Left lung (tissue), 4 donors: ENCODE measurements at regions not wholly inside any gene's neighbourhood (a gene's known extent, or its start where the extent isn't known, plus 50 kb on each side); places are given as distances from the start of the nearest gene placed in this dataset.

Source experiments
- ATAC-seq: fragments of 200-7000 bp; cut with Tn5 transposase; one replicate; pipeline ENCODE4 v1.9.1; 2020; ENCODE audit warnings: moderate library complexity
- DNase-seq, 4 donors: peaks; one replicate each; pipeline ENCODE4 v3.0.0-alpha.2; 2013 to 2020
- H3K27ac ChIP-seq, 2 donors: fragments of 200-600 bp; sonication (generic) in 1 of 2; one replicate each; pipeline versions ENCODE4 v1.5.0 to v1.8.0; 2020 to 2021
- H3K27me3 ChIP-seq, 2 donors: fragments of 200-600 bp; sonication (generic) in 1 of 2; one replicate each; pipeline versions ENCODE4 v1.5.0 to v1.8.0; 2020 to 2021
- H3K36me3 ChIP-seq, 2 donors: fragments of 200-600 bp; sonication (generic) in 1 of 2; one replicate each; pipeline versions ENCODE4 v1.5.0 to v1.8.0; 2020 to 2021
- H3K4me1 ChIP-seq, 2 donors: fragments of 200-600 bp; one replicate each; pipeline ENCODE4 v1.8.0; 2021
- H3K4me3 ChIP-seq, 2 donors: fragments of 200-600 bp; sonication (generic) in 1 of 2; one replicate each; pipeline versions ENCODE4 v1.5.0 to v1.8.0; 2020 to 2021; ENCODE audit warnings: mild to moderate bottlenecking in 1 of 2
- H3K9me3 ChIP-seq, 2 donors: fragments of 200-600 bp; sonication (generic) in 1 of 2; one replicate each; pipeline versions ENCODE4 v1.5.0 to v1.8.0; 2020 to 2021
- intact Hi-C, 2 donors: fragments of 100-400 bp; cut with DNase I; formaldehyde crosslinking; loops; one replicate each; pipeline versions ENCODE4 v1.11.2 to v1.14.2; 2022
- TF ChIP-seq, protein P1 (sequence below), 2 donors: fragments of 200-600 bp; sonication (generic) in 1 of 2; IDR thresholded peaks; one replicate each; pipeline versions ENCODE4 v1.5.0 to v1.8.0; 2021; ENCODE audit warnings: antibody characterized with exemption in 2 of 2
- donor health status: DM: no; HTN: yes; CAD: no.
- donor health status: DM: no; HTN: no; CAD: no.

DNA sequence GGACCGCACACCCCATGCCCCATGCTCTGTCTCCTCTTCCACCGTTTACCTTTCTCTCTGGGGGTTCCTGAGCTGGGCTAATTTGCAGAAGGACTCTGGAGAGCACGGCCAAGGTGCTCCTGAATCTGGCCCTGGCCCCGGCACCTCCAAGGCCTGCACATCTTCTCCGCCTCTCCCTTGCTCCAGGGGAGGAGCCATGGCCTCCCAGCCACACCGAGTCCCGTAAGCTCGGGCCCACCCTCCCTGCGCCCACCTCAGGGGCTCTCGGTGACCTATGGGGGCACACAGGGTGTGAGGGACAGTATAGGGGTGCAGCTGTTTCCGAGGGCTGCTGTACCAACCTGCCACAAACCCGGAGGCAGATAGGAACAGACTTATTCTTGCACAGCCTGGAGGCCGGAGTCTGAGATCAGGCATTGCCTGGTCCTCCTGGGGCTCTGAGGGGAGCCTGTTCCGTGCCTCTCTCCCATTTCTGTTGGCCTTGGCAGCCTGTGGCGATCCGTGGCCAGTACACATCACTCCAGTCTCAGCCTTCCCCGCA is 127.3 kb upstream of the GPC1 start:
- TF ChIP-seq, protein P1, sequence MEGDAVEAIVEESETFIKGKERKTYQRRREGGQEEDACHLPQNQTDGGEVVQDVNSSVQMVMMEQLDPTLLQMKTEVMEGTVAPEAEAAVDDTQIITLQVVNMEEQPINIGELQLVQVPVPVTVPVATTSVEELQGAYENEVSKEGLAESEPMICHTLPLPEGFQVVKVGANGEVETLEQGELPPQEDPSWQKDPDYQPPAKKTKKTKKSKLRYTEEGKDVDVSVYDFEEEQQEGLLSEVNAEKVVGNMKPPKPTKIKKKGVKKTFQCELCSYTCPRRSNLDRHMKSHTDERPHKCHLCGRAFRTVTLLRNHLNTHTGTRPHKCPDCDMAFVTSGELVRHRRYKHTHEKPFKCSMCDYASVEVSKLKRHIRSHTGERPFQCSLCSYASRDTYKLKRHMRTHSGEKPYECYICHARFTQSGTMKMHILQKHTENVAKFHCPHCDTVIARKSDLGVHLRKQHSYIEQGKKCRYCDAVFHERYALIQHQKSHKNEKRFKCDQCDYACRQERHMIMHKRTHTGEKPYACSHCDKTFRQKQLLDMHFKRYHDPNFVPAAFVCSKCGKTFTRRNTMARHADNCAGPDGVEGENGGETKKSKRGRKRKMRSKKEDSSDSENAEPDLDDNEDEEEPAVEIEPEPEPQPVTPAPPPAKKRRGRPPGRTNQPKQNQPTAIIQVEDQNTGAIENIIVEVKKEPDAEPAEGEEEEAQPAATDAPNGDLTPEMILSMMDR (IDR thresholded peaks at IDR 0.05): no peak
- no peak overlapping the region for H3K4me3 ChIP-seq
- ATAC-seq (no peak), DNase-seq (peak in 1 of 4 donors; percentile 72)
- no peaks in the 10 kb centered on the region for H3K4me1 ChIP-seq
- H3K36me3 ChIP-seq: no peaks in the 10 kb centered on the region
- peaks cover 0 to 9% of the 10 kb centered on the region in 2 donors for H3K27me3 ChIP-seq
- H3K9me3 ChIP-seq: no peaks in the 10 kb centered on the region
- H3K27ac ChIP-seq: no peak overlapping the region
- intact Hi-C loops: no loop called here

DNA sequence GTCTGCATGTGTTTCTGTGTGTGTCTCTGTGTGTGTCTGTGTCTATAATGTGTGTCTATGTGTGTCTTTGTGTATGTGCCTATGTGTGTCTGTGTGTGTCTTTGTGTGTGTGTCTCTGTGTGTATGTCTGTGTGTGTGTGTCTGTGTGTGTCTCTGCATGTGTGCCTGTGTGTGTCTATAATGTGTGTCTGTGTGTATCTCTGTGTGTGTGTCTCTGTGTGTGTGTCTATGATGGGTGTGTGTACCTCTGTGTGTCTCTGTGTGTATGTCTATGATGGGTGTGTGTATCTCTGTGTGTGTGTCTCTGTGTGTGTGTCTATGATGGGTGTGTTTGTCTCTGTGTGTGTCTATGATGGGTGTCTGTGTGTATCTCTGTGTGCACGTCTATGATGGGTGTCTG is 126.2 kb upstream of the GPC1 start:
- no peak overlapping the region for H3K4me3 ChIP-seq
- H3K36me3 ChIP-seq: no peaks in the 10 kb centered on the region
- intact Hi-C loops: no loop called here
- no peaks in the 10 kb centered on the region for H3K4me1 ChIP-seq
- TF ChIP-seq, protein P1 (IDR thresholded peaks at IDR 0.05): no peak
- ATAC-seq (no peak), DNase-seq (no peak)
- peaks cover 0 to 19% of the 10 kb centered on the region in 2 donors for H3K27me3 ChIP-seq
- no peak overlapping the region for H3K27ac ChIP-seq
- H3K9me3 ChIP-seq: no peaks in the 10 kb centered on the region

DNA sequence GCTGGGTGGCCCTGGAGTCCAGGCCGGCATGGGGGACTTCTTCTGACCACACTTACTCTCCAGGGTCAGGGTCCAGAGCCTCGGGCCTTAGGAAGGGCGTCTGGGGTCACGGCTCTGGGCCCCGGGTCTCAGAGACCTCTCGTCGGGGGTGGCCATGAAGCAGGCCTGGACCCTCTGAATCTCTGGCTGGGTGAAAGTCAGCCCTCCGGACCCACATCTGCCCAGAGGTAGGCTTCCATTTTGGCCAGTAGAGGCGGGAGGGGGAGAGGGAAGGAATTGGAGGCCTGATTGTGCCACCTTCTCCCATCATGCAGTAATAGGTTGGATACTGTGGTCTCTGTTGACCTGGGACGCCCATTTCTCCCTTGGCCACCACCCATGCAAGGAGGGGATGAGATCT is 125.3 kb upstream of the GPC1 start:
- ATAC-seq (no peak), DNase-seq (peak in 1 of 4 donors; percentile 45)
- intact Hi-C loops: no loop called here
- Histone ChIP-seq H3K4me1 (no peaks in the 10 kb centered on the region), H3K9me3 (no peaks in the 10 kb centered on the region), H3K27me3 (peaks cover 0 to 17% of the 10 kb centered on the region in 2 donors), H3K27ac (no peak overlapping the region), H3K36me3 (no peaks in the 10 kb centered on the region), H3K4me3 (no peak overlapping the region)
- TF ChIP-seq, protein P1 (IDR thresholded peaks at IDR 0.05): no peak

DNA sequence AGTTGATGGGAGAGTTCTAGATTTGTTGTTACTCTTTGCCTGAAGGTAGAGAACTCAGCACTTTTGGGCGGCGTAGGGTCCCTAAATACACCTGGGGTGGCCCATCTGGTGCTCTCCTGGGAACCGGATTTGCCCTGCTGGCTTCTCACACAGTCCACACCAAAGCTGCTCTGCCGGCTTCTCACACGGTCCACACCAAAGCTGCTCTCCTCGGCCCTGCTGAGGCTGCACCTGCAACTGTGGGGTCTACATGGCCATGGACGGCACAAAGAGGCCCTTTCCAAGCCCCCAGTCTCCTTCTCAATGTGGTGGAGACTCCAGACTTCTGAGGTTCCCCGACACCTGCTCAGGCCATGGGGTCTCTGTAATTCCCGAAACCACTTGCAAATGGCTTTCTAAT is 124.8 kb upstream of the GPC1 start:
- H3K4me3 ChIP-seq: no peak overlapping the region
- no peak for ATAC-seq
- H3K36me3 ChIP-seq: no peaks in the 10 kb centered on the region
- TF ChIP-seq, protein P1 (IDR thresholded peaks at IDR 0.05): no peak
- H3K4me1 ChIP-seq: no peaks in the 10 kb centered on the region
- intact Hi-C loops: no loop called here
- no peak for DNase-seq
- H3K27ac ChIP-seq: no peak overlapping the region
- H3K9me3 ChIP-seq: no peaks in the 10 kb centered on the region
- peaks cover 0 to 17% of the 10 kb centered on the region in 2 donors for H3K27me3 ChIP-seq

DNA sequence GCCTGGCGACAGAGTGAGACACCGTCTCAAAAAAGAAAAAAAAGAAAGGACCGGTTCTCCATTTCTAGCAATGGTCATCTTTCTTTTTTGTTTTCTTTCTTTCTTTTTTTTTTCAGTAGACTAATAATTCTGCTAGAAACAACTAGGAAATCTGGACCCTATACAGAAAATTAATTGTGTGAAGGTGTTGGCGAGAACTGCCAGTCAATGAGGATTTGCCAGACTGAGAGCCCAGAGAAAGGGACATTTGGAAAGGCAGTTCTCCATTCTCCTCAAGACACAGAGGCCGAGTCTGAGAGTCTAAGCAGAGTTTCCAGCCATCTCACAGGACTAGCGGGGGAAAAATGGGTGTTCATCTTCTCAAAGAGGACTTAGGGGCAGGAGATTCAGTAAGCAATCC is 123.6 kb upstream of the GPC1 start:
- TF ChIP-seq, protein P1 (IDR thresholded peaks at IDR 0.05): no peak
- ATAC-seq (no peak), DNase-seq (no peak)
- Histone ChIP-seq H3K4me3 (no peak overlapping the region), H3K9me3 (no peaks in the 10 kb centered on the region), H3K27ac (no peak overlapping the region), H3K4me1 (no peaks in the 10 kb centered on the region), H3K27me3 (peaks cover 0 to 17% of the 10 kb centered on the region in 2 donors), H3K36me3 (no peaks in the 10 kb centered on the region)
- intact Hi-C loops: no loop called here
